ENCODE measurements at regions not wholly inside any gene's neighbourhood (a gene's known extent, or its start where the extent isn't known, plus 50 kb on each side); places are given as distances from the start of the nearest gene placed in this dataset.

GRCh38 chr21:14718951-14719350, 172.8 kb upstream of the SAMSN1 start:
- DNase-seq, result no peak

- no peak for DNase-seq
Observed at GRCh38 chr21:14716761-14717396, 170.8 kb upstream of the SAMSN1 start.

- DNase-seq, result no peak
Observed at GRCh38 chr21:14713109-14713508, 167.0 kb upstream of the SAMSN1 start.

DNA sequence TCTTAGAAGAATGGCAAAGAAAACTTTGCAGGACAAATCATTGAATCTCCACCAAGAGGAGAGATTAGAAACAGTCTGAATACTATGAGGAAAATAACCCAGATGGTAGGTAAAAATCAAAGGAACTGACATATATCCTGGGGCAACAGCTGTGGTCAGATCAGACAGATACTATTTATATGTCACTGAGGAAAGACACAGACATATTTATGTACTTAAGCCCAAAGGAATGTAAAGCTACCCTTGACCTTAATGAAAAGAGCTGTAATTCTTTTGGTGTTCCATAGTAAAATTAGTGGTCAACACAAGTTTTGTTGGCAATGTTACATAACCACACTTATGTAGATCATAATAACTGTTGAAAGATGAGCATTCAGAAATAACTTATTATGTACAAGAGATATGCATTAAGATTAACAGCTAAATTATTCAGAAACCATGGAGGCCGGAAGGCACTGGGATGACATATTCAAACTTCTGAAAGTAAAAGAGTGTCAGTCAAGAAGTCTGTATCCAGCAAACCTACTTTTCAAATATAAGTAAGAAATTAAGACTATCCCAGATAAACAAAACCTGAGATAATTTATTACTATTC, 166.1 kb upstream of the SAMSN1 start:
- no peak for DNase-seq

DNA sequence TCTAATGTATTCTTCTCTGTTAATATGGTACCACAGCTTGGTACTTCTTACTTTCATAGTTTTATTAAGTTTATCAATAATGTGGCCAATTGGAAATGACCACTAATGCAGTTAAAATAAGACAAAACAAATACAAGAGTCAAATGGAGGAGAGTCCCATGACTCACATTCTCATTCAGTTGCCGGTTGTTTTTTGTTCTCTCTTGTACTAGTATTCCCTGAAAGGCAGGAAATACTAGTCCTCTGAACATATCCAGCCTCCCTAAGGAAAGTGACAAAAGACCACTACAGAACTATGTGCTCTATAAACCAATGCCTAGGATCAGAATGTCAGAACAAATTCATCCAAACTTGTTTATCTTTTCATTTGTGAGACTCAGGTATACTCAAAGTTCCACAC, 165.2 kb upstream of the SAMSN1 start:
- no peak for DNase-seq

DNA sequence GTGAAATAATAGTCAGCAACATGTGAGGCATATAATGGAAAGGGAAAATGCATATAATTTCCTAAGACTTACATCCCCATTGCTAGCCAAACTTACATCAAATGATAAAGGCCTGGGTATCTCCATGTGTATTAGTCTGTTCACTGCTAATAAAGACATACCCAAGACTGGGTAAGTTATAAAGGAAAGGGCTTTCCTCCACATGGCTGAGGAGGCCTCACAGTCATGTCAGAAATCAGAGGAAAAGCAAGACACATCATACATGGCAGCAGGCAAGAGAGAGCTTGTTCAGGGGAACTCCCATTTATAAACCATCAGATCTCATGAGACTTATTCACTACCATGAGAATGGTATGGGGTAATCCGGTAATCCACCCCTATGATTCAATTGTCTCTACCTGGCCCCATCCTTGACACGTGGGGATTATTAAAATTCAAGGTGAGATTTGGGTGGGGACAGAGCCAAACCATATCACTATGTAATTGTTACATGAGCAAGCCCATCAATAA, 161.5 kb upstream of the SAMSN1 start:
- DNase-seq, result no peak

DNA sequence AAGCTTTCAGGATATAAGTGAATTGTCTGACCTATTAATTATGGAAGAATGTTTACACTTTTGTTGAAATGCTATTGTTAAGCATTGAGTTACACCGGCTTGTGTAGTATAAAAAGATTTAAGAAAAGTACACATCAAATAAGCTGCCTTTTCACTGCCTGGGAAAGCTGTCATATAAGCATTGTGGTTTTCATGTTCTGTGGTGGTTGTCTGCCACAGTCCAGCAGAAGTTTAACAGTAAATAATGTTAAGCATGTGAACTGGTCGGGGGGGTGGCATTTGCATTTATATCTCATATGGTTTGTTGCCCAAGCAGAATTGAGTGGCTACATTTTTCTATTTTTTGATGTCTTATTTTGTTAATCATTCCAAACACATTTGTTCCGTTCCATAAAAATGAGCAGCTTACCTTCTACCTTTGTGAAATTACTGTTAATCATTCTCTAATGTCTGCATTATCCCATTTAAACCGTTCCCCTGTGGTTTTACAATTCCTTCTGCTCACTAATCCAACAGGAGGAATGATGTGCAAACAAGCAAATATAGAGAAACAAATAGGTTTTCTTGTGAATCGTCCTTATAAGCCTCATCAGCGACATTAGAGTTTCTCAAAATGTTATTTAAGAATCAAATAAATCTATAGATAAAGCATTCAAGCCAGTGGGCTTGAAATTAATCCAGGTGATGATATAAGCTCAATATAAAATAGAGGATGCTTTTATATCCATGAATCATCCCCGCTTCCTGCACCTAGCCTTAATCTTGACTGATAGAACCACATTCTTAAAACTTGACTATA, 160.8 kb upstream of the SAMSN1 start:
- no peak for DNase-seq

- DNase-seq, result no peak
Observed at GRCh38 chr21:14699433-14700407, 153.6 kb upstream of the SAMSN1 start.

DNA sequence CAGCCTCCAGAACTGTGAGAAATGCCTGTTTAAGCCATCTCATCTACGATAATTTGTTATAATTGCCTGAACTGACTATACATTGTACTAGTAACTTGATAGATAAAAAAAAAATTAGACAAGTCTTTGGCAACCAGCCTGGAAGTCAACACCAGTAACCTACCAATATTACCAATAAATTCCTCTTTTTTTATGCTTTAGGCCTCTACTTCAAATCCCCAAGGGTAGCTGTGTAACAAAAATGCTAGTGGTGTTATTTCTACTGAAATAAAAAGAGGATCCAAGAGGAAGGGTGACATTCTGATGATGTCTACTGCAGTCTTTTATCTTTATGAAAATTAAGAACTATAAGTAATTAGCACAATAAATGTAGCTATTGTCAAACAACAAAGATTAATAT, 151.7 kb upstream of the SAMSN1 start:
- no peak for DNase-seq

- DNase-seq, result no peak
Observed at GRCh38 chr21:14694817-14695216, 148.7 kb upstream of the SAMSN1 start.

DNA sequence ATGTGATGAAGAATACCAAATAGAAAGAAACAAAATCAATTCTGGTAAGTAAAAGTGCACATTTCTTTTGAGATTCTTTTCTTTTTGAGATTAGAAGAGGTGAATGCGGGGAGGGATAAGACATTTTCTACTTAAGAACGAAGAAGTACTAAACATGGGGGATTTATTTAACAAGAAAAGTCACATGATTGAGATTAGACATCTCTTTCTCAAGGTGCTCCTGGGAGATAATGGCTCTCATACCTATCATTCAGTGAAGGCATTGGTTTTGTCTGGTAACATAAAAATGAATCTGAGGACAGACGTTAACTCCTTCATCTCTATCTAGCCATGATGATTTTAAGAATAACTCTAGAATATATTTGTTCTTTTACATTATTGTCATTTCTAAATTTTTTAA, 147.9 kb upstream of the SAMSN1 start:
- DNase-seq, result no peak

DNA sequence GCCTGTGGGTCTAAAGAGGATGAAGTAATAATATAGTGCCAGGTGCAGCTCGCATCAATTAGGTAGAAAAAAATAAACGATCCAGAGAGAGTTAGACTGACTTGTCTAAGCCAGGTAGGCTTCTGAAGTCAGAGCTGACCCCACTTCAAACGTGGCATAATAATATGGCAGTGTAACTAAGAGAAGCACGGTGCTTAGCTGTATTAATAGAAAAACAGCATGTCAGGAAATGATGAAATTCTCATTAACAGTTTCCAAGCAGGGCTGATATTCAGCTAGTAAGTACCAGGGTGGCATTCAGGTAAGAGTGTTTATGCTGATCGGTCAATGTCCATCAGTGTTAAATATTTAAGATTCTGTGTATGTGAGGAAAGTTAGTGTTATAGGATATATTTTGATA, 145.8 kb upstream of the SAMSN1 start:
- DNase-seq, result no peak

- DNase-seq, result no peak
Observed at GRCh38 chr21:14690886-14691285, 144.8 kb upstream of the SAMSN1 start.

GRCh38 chr21:14688936-14689335, 142.8 kb upstream of the SAMSN1 start:
- DNase-seq, result no peak

GRCh38 chr21:14688412-14688811, 142.3 kb upstream of the SAMSN1 start:
- DNase-seq, result no peak

DNA sequence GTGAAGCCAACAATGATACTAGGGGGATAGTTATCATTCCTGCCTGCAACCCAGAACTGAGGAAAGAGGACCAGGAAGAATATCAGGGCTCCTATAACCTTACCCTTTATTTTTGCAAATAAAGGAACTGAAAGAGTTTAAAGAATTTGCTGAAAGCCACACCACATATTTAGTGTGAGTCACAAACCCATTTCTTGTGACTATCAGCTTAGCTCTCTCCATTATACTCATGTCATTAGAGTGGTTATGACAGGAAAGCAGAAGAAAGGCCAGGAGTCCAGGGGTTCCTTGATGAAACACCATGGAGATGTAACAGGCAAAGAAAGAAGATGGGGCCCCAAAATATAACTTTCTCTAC, 141.1 kb upstream of the SAMSN1 start:
- DNase-seq, result no peak

DNA sequence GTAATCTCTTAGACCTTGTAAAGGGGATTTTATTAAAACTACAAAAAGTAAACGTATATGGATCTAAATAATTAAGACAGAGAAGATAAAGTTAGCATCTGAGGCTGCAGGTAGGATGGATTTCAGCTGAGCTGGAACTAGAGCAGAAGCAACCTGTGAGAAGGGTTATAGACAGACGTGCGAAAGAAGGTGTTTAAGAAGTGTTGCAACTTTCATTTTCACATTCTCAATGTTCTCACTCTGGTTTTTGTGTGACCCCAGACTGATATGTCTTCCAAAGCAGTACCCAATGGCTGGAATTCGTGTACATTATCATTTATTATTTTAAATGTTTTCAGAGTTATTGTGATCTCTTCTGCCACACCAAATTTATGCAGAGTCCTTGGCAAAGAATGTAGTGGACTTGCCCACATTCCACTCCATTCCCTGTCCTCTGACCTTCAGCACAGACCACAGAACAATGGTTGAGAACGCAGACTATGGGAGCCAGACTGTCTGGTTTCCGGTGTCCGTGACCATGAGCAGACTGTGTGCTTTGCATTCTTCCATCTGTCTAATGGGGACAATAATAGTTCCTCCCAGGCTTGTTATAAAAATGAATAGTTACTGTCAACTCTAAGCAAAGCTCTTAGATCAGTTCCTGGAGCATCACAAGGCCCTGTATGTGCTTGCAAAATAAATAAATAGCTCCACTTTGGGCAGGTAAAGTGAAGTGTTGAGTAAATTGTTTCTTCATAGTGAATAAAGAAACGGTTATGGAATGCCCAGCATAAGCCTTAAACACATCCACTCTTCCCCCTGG, 140.6 kb upstream of the SAMSN1 start:
- no peak for DNase-seq

DNA sequence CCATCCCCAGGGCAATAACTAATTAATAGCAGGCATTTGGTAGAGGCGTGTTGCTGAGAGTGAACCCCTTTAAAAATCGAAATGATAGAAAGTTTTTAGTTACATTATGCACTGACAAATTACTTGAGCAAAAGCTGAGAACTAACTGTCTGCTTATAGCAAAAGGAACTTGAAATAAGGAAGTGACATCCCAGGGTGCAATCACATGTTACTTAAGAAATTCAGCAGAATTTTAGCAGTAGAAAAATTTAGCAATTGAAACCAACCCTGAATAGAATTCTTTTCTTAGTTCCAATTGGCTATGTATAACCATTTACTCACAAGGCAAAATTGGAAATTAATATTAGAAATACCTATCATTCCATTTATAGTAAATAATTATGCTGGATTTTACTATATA, 139.5 kb upstream of the SAMSN1 start:
- DNase-seq, result no peak

DNA sequence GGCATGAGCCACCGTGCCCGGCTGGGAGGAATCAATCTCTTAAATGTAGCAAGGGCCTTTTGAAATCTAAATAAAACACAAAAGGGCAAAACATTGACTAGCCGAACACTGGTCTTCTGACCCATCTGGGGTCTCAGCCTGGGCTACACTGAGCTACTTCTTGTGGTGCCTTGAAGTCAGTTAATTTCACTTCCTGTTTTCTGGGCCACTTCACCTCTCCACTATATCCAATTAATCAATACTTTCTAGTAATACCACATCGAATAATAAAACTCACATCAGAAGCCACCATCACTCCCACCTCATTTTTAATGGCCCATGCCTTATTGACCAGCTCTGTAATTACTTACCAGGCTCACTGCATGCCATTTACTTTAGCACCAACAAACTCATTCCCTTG, 138.0 kb upstream of the SAMSN1 start:
- no peak for DNase-seq

GRCh38 chr21:14683063-14683462, 136.9 kb upstream of the SAMSN1 start:
- DNase-seq, result no peak

GRCh38 chr21:14678973-14679574, 133.0 kb upstream of the SAMSN1 start:
- DNase-seq, result no peak

Measured in activated naive CD4-positive, alpha-beta T cell (primary cell).